ENCODE measurements at regions not wholly inside any gene's neighbourhood (a gene's known extent, or its start where the extent isn't known, plus 50 kb on each side); places are given as distances from the start of the nearest gene placed in this dataset.
"Not testable (repeated sequence)": the region's sequence is repeated elsewhere in the genome, so short reads cannot be mapped to it uniquely, and the experiment has no call there.

DNA sequence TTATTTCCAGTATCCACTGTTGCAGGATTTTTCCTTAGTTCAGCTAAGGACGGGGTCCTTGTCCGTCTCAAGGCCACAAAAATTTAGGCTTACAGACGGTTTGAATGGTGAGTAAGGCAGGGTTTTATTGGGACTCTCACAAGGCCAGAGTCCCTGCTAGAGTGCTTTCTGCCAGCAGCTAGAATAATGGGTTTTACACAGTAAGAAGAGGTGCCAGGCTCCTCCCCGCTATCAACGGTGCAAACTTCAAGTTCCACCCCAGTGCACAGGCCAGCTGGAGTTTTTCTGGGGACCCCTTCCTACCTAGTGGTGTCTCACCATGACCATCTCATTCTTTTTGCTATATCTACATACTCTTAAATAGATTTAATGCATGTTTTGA is 198.5 kb upstream of the KCTD7 start:
- no peak overlapping the region for H3K4me3 Mint-ChIP-seq (ENCODE audit: unreplicated experiment)
- no peaks in the 10 kb centered on the region for H3K4me1 Mint-ChIP-seq (ENCODE audit: unreplicated experiment)

DNA sequence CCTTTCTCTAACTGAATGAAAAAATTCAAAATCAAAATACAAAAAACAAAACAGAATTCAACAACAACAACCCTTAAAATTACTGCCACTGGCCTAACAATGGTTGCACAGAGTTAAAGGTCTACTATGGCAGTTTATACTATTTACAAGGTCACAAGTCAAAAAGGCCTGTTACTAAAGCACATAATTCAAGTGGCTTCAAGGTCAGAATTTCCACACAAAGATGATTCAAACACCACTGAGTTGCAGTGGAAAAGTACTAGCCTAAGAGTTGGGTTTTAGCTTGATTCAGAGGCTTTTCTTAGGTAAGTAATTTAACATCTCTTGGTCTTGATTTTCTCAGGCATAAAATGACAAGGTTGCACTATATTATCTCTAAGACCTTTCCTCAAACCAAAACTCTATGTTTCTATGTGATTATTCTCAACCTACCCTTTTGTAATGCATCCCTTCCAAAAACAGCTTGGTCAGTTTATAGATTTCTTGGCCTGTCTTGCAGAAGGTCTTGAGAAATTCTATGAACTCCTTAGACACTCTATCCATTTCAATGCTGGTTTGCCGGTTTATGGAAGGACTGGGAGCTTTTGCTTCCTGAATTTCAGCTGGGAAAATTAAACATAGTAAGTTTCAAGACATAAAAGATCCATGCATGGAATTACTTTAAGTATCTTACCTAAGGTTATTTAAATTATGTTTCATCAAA is 189.8 kb upstream of the KCTD7 start:
- not testable (repeated sequence) for H3K4me3 Mint-ChIP-seq (ENCODE audit: unreplicated experiment); H3K4me1 Mint-ChIP-seq (ENCODE audit: unreplicated experiment); H3K27ac Mint-ChIP-seq (ENCODE audit: unreplicated experiment); H3K9me3 Mint-ChIP-seq (ENCODE audit: unreplicated experiment); DNase-seq (ENCODE audit: extremely low spot score, unreplicated experiment); H3K27me3 Mint-ChIP-seq (ENCODE audit: unreplicated experiment)
- H3K36me3 Mint-ChIP-seq (ENCODE audit: unreplicated experiment), result peaks cover 18% of the 10 kb centered on the region

More for the DNA sequence above, 198.5 kb upstream of the KCTD7 start:
- H3K9me3 Mint-ChIP-seq (ENCODE audit: unreplicated experiment), result no peaks in the 10 kb centered on the region
- no peak for DNase-seq (ENCODE audit: extremely low spot score, unreplicated experiment)
- peaks cover 31% of the 10 kb centered on the region for H3K36me3 Mint-ChIP-seq (ENCODE audit: unreplicated experiment)
- no peak overlapping the region for H3K27ac Mint-ChIP-seq (ENCODE audit: unreplicated experiment)
- TF ChIP-seq, protein P1, sequence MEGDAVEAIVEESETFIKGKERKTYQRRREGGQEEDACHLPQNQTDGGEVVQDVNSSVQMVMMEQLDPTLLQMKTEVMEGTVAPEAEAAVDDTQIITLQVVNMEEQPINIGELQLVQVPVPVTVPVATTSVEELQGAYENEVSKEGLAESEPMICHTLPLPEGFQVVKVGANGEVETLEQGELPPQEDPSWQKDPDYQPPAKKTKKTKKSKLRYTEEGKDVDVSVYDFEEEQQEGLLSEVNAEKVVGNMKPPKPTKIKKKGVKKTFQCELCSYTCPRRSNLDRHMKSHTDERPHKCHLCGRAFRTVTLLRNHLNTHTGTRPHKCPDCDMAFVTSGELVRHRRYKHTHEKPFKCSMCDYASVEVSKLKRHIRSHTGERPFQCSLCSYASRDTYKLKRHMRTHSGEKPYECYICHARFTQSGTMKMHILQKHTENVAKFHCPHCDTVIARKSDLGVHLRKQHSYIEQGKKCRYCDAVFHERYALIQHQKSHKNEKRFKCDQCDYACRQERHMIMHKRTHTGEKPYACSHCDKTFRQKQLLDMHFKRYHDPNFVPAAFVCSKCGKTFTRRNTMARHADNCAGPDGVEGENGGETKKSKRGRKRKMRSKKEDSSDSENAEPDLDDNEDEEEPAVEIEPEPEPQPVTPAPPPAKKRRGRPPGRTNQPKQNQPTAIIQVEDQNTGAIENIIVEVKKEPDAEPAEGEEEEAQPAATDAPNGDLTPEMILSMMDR (IDR thresholded peaks at IDR 0.05), result no peak
- H3K27me3 Mint-ChIP-seq (ENCODE audit: unreplicated experiment), result no peaks in the 10 kb centered on the region

DNA sequence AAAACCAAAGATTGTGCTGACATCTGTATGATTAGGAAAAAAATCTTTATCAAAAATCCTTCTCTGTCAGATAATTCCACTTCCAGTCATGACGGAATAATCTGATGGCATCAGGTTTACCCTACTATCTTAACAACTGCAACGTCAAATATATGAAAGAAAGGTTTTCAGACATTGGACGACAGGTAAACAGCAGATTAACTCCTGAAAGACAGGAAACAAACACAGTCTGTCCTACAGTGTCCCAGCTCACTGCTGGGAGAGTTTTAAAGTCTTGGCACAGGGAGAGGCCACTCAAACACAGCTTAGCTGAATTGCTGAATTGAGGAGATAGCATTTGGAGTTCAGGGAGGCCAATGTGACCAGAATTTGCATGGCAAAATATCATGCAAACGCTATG is 186.3 kb upstream of the KCTD7 start:
- TF ChIP-seq, protein P1 (IDR thresholded peaks at IDR 0.05), result no peak
- DNase-seq (ENCODE audit: extremely low spot score, unreplicated experiment), result no peak
- Mint-ChIP-seq H3K27ac (ENCODE audit: unreplicated experiment) (no peak overlapping the region), H3K27me3 (ENCODE audit: unreplicated experiment) (no peaks in the 10 kb centered on the region), H3K4me1 (ENCODE audit: unreplicated experiment) (peaks cover 3% of the 10 kb centered on the region), H3K36me3 (ENCODE audit: unreplicated experiment) (peaks cover 6% of the 10 kb centered on the region), H3K9me3 (ENCODE audit: unreplicated experiment) (no peaks in the 10 kb centered on the region), H3K4me3 (ENCODE audit: unreplicated experiment) (no peak overlapping the region)

DNA sequence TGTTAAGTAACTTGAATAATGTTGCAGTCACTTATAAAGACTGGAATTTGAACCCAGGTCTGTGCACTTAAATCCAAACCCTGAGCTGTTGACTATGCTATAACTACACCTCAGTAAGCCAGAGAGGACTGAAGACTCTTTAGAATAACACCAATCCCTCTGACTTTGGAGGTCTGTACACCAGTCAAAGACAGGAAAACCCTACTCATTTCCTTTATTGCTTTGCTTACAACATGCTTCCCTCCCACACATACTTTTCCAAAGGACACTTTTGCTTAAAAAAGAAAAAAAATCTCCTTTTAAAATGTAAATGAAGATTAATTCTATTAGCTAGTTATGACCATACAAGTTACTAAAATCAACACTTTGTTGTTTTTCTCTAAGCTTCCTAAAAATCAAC is 184.7 kb upstream of the KCTD7 start:
- Mint-ChIP-seq H3K27ac (ENCODE audit: unreplicated experiment) (no peak overlapping the region), H3K4me3 (ENCODE audit: unreplicated experiment) (no peak overlapping the region), H3K9me3 (ENCODE audit: unreplicated experiment) (no peaks in the 10 kb centered on the region), H3K36me3 (ENCODE audit: unreplicated experiment) (peaks cover 9% of the 10 kb centered on the region), H3K27me3 (ENCODE audit: unreplicated experiment) (no peaks in the 10 kb centered on the region), H3K4me1 (ENCODE audit: unreplicated experiment) (peaks cover 3% of the 10 kb centered on the region)
- TF ChIP-seq, protein P1 (IDR thresholded peaks at IDR 0.05), result no peak
- DNase-seq (ENCODE audit: extremely low spot score, unreplicated experiment), result no peak

DNA sequence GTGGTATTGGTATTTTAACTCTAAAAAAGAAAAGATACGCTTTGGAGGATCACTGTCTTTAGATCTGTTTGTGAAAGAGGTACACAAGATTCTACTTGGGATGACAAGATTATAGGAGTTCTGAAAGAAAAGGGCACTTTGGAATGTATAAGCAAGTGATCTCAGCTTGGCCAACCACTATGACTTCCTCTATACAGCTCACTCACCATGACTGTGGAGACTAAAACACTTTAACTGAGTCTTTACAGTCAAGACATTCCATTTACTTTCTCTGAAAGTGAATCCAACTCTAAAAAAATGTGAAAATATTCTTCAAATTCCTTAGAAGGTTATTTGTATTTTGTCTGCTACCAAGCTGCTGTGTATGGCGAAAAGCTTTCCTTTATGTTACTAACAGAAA is 181.7 kb upstream of the KCTD7 start:
- H3K4me3 Mint-ChIP-seq (ENCODE audit: unreplicated experiment); H3K27me3 Mint-ChIP-seq (ENCODE audit: unreplicated experiment); H3K4me1 Mint-ChIP-seq (ENCODE audit: unreplicated experiment); DNase-seq (ENCODE audit: extremely low spot score, unreplicated experiment); H3K27ac Mint-ChIP-seq (ENCODE audit: unreplicated experiment); H3K9me3 Mint-ChIP-seq (ENCODE audit: unreplicated experiment): not testable (repeated sequence)
- H3K36me3 Mint-ChIP-seq (ENCODE audit: unreplicated experiment), result peaks cover 14% of the 10 kb centered on the region

DNA sequence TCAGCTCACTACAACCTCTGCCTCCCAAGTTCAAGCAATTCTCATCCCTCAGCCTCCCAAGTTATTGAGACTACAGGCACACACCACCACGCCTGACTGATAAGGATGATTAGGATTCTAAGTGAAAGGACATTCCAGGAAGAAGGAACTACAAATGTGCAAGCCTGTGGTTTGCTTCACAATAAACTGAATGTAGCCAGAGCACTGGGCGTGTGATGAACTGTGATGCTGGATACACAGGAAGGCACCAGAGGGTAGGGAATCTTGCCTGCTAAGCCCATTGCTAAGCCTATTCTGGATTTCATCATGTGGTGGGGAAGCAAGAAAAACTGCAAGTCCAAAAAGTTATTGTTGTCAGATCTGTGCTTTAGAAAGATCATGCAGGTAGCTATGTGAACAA is 177.9 kb upstream of the KCTD7 start:
- H3K27me3 Mint-ChIP-seq (ENCODE audit: unreplicated experiment); H3K4me1 Mint-ChIP-seq (ENCODE audit: unreplicated experiment); H3K9me3 Mint-ChIP-seq (ENCODE audit: unreplicated experiment); H3K27ac Mint-ChIP-seq (ENCODE audit: unreplicated experiment); DNase-seq (ENCODE audit: extremely low spot score, unreplicated experiment); H3K4me3 Mint-ChIP-seq (ENCODE audit: unreplicated experiment): not testable (repeated sequence)
- H3K36me3 Mint-ChIP-seq (ENCODE audit: unreplicated experiment), result peaks cover 22% of the 10 kb centered on the region

DNA sequence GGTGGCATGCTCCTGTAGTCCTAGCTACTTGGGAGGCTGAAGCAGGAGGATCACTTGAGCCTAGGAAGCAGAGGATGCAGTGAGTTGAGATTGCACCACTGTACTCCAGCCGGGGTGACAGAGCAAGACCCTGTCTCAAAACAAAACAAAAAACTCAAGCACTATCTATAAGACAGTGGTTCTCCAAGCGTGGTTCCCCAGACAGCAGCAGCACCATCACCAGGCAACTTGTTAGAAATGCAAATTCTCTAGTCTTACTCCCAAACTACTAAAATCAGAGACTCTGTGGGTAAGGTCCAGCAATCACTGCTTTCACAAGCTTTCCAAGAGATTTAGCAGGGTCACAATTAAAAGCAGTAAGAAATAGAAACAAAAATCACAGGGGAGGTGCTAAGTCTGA is 177.0 kb upstream of the KCTD7 start:
- not testable (repeated sequence) for H3K4me3 Mint-ChIP-seq (ENCODE audit: unreplicated experiment); H3K4me1 Mint-ChIP-seq (ENCODE audit: unreplicated experiment); H3K9me3 Mint-ChIP-seq (ENCODE audit: unreplicated experiment); H3K27ac Mint-ChIP-seq (ENCODE audit: unreplicated experiment); H3K27me3 Mint-ChIP-seq (ENCODE audit: unreplicated experiment); DNase-seq (ENCODE audit: extremely low spot score, unreplicated experiment)
- peaks cover 23% of the 10 kb centered on the region for H3K36me3 Mint-ChIP-seq (ENCODE audit: unreplicated experiment)

Measured in osteocyte (in vitro differentiated cells).